Inflammatory macrophage (primary cell): ENCODE measurements at regions not wholly inside any gene's neighbourhood (a gene's known extent, or its start where the extent isn't known, plus 50 kb on each side); places are given as distances from the start of the nearest gene placed in this dataset.
"Not testable (repeated sequence)": the region's sequence is repeated elsewhere in the genome, so short reads cannot be mapped to it uniquely, and the experiment has no call there.

Experiments used
- DNase-seq, 2 donors: peaks; one replicate each; pipeline ENCODE4 v3.0.0-alpha.2; 2020 to 2022

DNA sequence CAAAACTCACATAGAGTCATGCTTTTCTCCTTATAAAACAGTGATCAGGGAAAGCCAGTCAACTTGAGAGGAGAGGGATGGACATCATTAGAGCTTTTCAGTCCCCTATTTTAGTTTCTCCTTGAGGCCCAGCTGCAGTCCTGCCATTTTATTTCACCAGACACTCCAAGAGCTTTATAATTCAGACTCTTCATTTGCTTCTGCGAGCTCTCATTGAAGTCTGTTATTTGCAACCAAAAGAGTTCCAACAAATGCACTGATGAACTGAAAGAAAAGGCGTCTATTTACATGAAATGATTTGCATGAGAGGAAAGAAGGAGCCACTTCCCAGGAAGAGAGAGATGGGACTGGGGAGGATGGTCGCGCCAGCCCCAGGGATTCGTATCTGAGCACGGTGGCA, 86.8 kb downstream of the NDUFA12 start:
- DNase-seq: no peak

DNA sequence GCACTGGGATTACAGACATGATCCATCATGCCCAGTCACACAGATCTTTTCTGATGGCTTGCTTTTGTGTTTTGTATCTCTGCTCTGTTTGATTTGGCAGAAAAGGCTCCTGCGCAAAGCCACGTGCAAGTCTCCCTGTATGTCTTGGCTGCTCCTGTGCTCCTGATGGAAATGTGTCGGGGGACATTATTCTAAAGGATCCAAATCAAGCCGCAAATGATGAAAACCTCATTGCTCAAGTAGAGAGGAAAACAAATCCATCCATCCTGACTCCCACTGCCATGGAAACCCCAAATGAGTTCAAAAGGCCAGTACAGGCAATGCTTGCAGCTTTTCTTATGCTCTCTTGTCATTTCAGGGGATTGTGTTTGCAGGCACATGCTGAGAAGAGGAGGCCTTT, 93.8 kb downstream of the NDUFA12 start:
- no peak for DNase-seq

DNA sequence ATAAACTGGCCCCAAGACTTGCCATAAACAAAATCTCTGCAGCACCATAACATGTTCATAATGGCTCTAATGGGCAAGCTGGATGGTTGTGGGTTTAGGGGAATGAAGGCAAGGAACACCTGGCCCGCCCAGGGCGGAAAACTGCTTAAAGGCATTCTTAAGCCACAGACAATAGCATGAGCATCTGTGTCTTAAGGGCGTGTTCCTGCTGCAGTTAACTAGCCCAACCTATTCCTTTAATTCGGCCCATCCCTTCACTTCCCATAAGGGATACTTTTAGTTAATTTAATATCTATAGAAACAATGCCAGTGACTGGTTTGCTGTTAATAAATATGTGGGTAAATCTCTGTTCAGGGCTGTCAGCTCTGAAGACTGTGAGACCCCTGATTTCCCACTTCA, 97.7 kb downstream of the NDUFA12 start:
- DNase-seq: not testable (repeated sequence)

DNA sequence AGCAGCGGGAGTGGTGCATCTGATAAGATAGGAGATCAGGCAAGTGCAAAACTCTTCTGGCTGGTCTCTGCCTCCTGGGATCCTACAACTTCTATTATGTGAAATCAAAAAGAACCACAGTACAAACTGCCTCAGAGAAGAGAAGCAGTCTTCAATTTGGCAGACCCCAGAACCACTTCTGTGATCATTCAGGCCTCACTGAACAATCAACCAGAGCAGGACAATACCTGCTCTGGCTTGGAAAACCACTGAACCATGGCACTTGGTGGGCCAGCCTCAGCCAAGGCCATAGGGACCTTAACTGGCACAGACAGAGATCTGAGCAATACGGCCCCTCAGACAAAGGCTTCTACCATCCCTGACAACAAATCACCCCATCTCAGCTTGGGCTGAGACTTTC, 103.0 kb downstream of the NDUFA12 start:
- DNase-seq: no peak

DNA sequence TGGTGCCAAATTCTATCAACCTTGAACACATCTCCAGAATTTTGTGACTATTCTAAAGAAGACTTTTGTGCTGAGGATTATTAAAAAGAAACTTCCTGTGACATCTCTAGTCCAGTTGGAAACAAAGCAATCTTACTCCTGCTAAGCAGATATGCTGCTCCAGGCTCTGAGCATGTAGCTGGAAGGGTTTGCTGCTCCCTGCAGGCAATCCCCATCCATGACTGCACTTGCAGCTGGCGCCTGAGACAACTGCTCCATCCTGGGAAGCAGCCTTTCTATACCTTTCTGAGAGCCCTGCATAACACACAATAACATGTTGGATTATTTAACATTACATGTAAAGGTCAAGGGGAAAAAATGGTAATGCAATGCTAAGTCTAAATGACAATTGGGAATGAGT, 105.1 kb downstream of the NDUFA12 start:
- DNase-seq: no peak

DNA sequence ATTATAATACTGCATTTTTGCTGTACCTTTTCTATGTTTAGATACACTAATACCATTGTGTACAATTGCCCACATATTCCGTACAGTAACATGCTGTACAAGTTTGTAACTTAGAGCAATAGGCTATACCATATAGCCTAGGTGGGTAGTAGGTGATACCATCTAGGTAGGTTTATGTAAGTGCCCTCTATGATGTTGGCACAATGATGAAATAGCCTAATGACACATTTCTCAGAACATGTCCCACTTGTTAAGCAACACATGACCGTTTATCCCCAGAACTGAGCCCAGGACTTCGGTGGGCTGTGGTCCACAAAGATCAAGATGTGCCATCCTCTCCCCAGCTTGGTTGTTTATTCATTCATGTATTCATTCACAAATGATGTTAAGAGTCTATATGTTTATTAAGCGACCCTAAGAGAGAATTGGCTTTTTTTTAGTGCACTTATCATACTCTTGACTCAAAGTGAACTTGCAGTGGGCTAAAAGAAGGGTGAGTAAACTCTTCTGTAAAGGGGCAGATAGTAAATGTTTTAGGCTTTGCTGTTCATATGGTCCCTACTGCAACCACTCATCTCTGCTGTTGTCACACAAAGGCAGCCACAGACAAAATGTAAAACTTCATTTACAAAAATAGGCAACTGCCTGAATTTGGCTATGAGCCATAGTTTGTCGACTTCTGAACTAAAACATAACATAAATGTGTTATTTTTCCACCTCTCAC, 110.8 kb downstream of the NDUFA12 start:
- no peak for DNase-seq

DNA sequence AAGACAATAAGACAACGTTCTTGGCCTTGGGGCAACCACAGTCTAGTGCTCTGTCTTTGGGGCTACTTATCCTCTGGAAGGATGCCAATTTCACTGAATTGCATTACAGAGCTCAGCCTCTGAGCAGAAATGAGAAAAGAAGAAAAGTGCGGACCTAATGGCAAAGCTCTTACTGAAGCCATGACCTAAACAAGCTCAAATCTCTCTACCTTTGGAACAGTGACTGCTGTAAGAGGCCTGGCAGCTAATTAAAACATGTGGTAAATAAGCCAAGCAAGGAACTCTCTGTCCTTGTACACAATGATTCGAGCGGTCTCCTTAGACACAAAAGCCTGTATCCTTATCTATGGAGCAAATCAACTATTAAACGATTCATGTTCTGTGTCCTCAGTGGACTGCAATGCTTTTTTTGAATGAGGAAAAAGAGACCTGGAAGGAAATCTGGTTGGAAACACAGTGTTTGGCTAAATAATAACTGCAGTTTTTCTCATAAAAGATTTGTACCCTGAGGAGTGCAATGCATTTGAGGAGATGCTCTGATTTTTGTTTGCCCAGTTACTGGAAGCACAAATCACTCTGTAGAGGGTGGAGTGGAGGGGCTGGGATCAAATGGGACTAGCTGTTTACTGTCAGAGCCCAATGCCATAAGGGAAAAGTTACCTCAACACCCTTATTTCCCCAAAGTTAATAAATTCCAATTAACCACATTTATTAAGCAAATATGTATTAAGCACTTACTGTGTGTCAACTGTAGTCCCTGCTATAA, 113.9 kb downstream of the NDUFA12 start:
- DNase-seq: no peak

DNA sequence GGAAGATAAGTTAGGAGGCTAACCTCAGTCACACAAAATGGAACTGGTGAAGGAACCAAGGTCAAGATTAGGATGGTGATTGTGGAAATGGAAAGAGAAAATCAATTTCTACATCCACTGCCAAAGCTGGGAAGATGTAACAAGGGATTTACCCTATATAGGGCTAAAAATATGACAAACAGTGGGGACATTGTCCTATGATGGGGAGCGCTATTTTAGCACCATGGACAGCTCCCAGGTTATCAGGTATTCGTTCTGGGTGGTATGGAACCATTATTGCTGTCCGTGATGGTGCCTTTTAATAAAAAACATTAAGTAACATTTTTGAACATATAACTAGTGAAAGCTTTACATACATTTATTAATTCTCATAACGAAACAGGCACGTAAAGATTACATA, 124.0 kb downstream of the NDUFA12 start:
- no peak for DNase-seq

DNA sequence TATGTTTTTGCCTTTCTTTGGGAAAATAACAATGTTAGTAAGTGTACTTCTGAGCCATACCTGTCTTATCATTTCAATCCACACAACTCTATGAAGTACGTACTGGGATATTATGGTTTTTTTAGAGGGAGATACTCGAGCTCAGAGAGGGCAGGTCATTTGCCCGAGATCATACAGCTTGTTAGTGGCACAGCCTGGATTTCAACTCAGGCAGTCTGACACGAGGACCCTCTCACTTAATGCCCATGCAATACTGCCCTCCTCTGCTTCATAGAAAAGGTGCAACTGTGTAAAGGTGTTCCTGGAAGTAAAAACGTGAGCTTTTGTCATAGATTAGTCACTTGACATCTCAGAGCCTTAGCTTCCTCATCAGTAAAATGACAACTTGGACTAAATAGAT, 128.0 kb downstream of the NDUFA12 start:
- no peak for DNase-seq

DNA sequence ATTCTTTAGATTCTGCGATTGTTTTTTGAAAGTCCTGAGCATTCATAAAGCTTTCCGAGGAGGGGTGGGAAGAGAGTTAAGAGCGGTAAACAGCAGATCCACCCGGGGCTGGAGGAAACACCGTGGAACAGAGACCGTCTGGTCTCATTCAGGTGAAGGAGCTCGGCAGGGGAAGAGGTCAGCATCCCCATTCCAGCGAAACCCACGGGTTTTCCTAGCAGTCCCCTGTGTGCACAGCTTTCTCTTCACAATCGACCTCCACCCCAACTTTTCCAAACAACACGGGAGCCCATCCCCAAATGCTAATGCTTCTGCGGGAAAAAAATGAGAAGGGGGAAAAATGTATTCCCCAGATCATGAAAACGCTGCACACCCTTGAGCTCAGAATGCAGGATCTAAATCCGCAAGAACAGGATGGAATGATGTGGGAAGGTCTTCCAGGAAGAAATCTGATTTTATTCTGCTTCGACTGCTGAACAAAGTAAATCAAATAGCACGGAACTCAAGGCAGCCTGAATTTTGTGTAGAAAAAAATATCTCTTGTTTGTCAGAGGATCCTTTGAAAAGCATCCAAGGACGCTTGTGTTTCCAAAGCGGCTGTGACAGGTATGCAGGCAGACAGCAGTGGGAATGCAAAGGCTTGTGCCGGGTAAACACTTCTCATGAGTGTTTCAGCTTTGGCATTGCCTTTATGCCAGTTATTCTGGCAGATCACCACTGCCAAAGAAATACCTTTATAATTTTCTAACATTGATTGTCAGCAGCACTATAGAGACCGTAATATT, 128.8 kb downstream of the NDUFA12 start:
- no peak for DNase-seq

DNA sequence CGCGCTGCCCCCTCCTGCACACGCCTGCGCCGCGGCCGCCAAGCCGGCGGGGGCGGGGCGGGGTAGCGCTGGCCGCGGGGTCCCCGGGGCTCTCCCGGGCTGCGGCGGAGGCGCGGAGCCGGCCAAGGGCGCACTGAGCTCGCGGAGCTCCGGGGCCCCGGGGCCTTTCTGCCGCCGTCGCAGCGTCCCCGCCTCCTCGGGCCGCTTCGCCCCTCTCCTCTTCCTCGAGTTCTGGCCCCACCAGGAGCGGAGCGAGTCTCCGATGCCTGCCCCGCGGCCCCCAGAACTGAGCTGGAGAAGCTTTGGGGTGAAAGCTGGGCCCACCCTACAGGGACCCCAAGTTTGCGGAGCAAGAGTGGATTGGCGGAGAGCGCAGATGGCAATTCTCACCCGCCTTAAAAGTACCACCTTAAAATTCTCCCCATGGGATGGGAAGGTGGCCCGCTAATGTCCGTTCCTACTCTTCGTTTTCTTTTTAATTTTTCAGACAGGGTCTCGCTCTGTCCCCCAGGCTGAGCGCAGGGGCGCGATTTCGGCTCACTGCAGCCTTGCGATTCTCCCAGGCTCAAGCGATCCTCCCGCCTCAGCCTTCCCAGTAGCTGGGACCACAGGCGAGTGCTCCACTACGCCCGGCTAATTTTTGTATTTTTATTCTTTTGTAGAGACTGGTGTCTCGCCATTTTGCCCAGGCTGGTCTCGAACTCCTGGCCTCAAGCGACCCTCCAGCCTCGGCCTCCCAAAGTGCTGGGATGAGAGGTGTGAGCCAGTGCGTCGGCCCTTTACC, 129.6 kb downstream of the NDUFA12 start:
- no peak for DNase-seq

DNA sequence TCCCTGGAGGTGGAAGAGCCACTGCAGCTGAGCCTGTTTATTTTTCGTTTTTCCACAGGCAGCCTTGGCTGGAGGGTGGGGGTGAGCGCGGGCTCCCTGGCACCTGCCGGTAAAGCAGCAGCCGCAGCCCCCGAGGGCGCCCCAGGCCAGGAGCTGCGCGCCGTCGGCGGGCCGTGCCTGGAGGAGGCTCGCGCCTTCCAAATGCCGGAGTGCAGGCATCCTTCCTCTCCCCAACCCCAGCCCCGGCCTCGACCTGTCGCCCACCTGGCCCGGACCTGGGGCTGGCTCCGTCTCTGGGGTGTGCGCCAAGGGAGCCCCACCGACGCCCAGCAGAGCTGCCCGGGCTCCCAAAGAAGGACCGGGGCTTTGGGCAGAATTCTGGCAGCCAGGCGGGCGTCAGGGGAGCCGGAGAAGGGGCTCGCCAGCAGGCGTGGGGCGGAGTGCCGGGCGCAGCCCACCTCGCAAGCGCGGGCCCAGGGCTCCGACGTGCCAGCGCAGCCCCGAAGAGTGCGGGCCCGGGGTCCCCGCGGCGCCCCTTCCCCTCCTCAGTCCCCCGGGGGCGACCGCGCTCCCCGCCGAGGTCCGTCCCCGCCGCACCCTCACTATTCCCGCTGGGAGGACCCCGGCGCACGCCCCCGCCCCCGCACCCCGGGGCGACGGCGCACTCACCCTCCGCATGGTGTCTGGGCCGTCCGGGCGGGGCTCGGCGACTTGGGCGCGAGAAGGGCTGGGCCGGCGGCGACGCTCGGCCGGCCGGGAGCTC, 130.3 kb downstream of the NDUFA12 start:
- DNase-seq: no peak

DNA sequence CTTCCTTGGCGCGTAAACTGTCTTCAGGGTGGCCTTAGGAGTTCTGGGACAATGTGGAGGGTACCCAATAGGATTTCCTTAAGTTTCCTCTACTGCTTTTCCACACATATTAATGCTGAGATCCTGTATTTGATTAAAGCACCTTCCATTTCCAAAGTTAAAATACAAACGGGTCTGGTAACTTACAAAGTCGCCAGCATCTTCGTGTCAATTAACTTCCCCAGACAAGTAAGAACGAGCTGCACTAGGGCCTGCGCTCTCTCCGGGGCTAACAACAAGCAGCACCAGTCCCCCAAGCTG, 130.9 kb downstream of the NDUFA12 start:
- no peak for DNase-seq

DNA sequence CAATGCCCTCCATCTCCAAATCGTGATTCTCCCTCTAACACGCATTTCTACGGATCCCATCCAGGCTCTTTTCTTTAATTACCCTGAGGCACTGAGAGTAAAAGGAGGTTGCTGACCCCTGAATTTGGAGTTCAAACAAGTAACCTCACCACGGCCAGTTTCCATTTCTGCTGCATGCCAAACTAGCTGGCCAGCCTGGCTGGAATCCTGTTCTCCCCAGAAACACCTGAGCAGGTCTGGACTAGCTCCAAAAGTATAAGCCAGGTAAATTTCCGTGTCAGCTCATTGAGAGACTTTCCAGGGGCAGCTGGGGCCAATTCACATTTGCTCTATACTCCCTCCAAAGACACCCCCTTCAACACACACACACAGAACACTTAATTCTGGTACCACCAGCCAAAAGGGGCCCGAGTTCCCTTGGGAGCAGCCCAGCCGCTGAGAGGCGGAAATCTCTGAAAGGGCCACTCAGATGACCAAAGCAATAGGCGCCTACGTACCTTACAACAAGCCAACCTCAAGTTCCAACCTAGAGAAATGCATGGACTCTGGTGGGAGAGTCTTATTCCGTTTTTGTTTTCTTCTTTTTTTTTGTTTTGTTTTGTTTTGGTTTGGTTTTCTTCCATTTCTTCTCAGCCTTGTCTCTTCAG, 131.4 kb downstream of the NDUFA12 start:
- no peak for DNase-seq

DNA sequence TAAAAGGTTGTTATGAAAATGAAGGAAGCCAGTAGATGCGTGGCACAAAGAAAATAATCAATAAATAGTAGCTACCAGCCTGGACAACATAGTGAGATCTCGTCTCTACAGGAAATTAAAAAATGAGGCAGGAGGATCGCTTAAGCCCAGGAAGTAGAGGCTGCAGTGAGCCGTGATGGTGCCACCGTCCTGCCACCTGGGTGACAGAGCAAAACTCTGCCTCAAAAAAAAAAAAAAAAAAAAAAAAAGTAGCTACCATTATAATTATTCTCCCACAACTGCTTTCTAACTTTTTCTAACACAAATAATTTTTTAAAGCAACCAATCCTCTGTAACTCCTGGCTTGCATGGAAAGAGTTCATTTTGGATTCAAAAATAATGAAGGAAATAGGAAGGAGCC, 133.0 kb downstream of the NDUFA12 start:
- no peak for DNase-seq

DNA sequence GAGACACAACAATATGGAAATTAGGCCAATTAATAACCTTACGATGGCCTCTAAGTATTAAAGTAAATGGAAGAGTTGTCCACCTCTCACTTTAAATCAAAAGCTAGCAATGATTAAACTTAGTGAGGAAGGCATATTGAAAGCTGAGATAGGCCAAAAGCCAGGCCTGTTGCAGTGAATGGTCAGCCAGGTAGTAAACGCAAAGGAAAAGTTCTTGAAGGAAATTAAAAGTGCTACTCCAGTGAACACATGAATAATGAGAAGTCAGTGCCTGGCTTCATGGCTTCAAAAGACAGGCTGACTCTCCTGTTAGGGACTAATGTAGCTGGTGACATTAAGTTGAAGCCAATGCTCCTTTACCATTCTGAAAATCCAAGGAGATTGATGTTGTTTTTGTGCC, 135.3 kb downstream of the NDUFA12 start:
- no peak for DNase-seq

DNA sequence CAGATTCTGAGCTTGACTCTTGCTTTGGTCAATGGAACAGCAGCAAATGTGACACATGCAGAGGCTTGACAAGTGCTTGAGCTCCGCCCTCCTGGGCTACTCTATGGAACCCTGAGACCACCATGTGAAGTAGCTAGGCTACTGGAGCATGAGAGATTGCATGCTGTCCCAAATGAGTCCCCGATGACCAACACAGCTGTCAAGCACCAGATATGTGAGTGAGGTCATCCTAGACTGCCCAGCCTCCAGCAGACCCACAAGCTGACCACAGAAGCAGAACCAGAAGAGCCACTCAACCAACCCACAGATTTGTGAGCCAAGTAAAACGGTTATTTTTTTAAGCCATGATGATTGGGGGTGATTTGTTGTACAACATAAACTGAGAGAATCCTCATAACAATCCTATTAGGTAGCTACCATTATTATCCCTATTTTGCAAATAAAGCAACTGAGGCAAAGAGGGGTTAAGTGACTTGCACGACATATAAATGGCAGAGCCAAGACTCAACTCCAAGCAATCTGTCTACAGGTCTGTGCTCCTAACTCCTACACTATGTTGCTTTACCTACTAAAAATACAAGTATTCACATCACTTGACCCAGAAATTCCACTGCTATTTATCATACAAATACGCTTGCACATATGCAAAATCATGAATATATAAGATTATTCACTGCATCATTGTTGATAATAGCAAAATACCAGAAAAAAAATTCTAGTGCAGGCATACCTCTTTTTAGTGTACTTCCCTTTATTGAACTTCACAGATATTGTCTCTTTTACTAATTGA, 136.2 kb downstream of the NDUFA12 start:
- DNase-seq: peak; percentile 51 to 81

DNA sequence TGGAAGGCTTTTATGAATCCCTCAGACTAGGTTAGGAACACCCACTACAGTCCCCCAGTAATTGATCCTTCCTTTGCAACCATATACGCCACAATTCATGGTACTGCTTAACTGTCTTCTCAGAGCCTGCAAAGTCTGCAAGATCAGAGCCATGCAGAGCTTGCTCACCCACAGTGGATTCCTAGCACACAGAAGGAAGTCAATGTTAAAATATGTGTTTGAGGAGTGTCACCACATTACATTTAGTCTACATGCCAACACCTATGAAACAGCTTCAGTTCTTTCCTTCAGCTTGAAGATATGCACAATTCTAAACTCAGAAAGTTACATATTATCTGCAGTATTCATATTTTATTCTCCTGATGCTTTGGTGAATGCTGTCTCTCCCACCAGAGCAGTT, 138.5 kb downstream of the NDUFA12 start:
- DNase-seq: no peak

DNA sequence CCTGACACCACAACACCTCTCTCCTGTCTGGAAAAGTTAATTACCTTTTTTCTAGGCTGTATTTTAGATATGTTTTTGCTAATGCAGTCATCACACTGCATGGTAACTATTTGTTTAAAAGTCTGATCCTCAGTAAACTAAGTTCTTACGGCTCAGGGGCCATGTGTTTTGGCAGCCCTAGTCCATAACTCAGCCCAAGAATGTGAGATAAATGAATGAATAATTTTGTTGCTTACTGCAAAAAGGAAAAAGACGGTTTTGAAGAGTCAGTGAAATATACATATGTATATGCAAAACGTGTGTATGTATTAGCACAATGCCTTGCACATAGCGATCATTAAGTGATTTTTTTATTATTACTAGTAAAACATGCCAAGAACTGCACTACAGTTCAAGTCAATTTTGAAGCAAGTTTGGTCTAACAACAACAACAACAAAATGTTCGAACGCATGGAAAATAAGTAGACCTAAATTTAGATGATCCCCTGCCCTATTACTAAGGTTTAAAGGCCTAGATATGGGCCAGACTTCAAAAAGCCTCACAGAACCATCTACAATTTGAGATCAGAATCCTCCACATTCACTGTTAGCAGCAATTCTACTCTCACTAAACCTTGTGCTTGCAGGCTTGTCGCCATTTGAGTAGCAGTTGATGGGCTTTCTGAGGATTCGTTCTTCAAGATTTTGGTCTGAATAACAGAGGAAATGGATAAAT, 140.0 kb downstream of the NDUFA12 start:
- DNase-seq: no peak

DNA sequence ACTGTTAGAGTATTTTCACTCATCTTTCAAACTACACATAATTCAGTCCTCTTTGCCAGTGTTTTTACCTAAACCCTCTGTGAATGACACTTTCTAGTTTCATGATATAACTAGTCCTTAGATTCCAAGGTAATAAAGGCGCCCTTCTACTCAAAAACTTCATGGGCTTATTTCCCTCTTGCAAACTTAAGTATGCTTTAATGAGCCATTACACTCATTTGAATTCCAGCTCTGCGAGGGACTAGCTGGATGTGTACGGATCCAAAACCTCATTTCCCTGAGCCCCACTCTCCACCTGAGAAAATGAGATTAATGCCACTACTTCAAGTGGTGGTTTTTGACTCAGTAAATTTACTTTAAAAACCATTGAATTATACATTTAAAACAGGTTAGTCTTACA, 141.1 kb downstream of the NDUFA12 start:
- no peak for DNase-seq
